Brain microvascular endothelial cell (primary cell): ENCODE measurements at regions not wholly inside any gene's neighbourhood (a gene's known extent, or its start where the extent isn't known, plus 50 kb on each side); places are given as distances from the start of the nearest gene placed in this dataset.

Experiments used
- DNase-seq: peaks from one replicate; pipeline ENCODE4 v3.0.0-alpha.2; 2020
- H3K27ac ChIP-seq: fragments of 250-450 bp; sonication (Bioruptor Pico); 2 replicates; pipeline ENCODE4 v1.5.1; 2020; ENCODE audit warnings: mild to moderate bottlenecking, moderate library complexity
- H3K27me3 ChIP-seq: fragments of 250-450 bp; sonication (Bioruptor Pico); replicated peaks from 2 replicates; pipeline ENCODE4 v1.5.1; 2020; ENCODE audit warnings: mild to moderate bottlenecking
- H3K36me3 ChIP-seq: fragments of 250-450 bp; sonication (Bioruptor Pico); replicated peaks from 2 replicates; pipeline ENCODE4 v1.5.1; 2020; ENCODE audit warnings: mild to moderate bottlenecking
- H3K4me3 ChIP-seq: 2 replicates; pipeline ENCODE4 v1.5.1; 2011; ENCODE audit warnings: low read depth, mild to moderate bottlenecking, control low read depth, low read length, moderate library complexity
- in situ Hi-C: cut with HindIII; loops from 2 replicates; pipeline ENCODE4 v1.10.0; 2017; ENCODE audit warnings: low sequenced_read_pairs, low pct_ligation_motif_present
- TF ChIP-seq, protein P1 (sequence below): IDR thresholded peaks from 2 replicates; pipeline ENCODE4 v1.5.1; 2011; ENCODE audit warnings: low read depth, mild to moderate bottlenecking, moderate library complexity, low read length, control low read depth, inconsistent platforms; ENCODE audit errors: missing control alignments

DNA sequence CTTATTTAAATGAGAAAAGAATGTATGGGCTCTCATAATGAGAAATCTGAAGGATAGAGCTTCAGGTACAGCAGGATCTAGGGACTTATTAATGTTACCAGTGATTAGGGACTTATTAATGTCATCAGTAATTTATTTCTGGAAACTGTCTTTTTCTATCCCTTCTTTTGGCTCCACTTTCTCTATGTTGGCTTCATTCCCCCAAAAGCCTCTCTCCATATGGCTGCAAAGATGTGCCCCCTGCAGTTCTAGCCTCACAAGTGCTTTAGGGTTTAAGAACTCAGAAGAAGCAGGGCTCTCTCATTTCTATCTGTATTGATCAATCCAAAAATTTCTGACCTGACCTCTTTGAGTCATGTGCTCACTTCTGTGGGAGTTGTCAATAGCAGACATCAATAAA is 480.9 kb downstream of the TXNL1 start:
- H3K4me3 ChIP-seq: no peak overlapping the region
- in situ Hi-C loops: no loop called here
- H3K27me3 ChIP-seq: no peaks in the 10 kb centered on the region
- TF ChIP-seq, protein P1, sequence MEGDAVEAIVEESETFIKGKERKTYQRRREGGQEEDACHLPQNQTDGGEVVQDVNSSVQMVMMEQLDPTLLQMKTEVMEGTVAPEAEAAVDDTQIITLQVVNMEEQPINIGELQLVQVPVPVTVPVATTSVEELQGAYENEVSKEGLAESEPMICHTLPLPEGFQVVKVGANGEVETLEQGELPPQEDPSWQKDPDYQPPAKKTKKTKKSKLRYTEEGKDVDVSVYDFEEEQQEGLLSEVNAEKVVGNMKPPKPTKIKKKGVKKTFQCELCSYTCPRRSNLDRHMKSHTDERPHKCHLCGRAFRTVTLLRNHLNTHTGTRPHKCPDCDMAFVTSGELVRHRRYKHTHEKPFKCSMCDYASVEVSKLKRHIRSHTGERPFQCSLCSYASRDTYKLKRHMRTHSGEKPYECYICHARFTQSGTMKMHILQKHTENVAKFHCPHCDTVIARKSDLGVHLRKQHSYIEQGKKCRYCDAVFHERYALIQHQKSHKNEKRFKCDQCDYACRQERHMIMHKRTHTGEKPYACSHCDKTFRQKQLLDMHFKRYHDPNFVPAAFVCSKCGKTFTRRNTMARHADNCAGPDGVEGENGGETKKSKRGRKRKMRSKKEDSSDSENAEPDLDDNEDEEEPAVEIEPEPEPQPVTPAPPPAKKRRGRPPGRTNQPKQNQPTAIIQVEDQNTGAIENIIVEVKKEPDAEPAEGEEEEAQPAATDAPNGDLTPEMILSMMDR: no peak
- no peaks in the 10 kb centered on the region for H3K36me3 ChIP-seq
- DNase-seq: no peak
- H3K27ac ChIP-seq: no peak overlapping the region

DNA sequence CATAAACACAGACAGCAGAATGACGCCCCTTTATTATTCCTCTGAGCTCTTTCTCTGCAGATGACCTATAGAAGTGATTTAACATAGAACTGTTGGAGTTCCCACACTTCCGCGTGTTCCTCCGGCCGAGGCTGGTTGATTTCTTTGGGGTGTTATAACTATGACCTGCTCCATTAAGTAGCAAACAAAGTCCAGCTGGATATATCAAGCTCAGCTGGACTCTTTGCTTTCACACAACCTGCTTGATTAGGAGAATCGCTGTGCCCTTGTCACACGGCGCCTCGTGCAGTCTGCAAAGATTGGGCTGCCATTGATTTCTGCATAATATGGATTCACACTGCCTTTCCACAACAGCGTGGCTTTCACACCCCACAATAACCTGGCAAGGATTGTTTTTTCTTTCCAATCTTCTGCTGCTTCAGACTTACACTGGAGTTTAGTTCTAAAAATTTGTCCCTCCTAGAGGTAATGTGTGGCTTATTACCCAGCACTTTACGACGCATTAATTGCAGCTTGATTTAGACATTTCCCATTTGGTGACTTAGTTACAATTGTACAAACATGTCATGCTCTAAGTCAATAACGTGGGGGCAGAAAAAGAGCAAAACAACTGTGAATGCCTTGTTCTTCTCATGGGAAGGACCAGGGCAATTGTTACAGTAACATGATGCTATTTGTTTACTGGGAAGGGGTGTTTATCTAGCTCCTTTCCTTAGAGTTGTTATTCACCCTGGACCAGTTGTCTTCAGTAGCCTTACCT is 485.7 kb downstream of the TXNL1 start:
- TF ChIP-seq, protein P1: no peak
- H3K27me3 ChIP-seq: no peaks in the 10 kb centered on the region
- no peak for DNase-seq
- no peaks in the 10 kb centered on the region for H3K36me3 ChIP-seq
- in situ Hi-C loops: no loop called here
- no peak overlapping the region for H3K27ac ChIP-seq
- no peak overlapping the region for H3K4me3 ChIP-seq

DNA sequence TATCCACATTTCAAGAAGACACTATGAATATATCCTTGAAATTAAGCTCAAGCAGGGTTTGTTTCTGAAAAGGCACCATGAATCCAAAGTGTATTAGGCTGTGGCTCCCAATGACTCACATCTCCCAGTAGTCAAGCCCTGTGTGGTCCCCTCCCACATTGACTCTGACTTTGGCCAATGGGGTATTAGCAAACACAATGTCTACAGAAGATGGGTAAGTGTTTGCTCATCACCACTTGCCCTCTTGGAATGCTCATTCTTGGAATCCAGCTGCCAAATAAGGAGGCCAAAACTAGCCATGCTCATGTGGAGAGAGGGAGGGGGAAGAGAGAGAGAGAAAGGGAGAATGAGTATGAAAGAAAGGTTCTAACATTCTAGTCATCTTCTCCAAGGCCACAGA is 490.0 kb downstream of the TXNL1 start:
- no peaks in the 10 kb centered on the region for H3K27me3 ChIP-seq
- no peak overlapping the region for H3K27ac ChIP-seq
- in situ Hi-C loops: no loop called here
- no peaks in the 10 kb centered on the region for H3K36me3 ChIP-seq
- peak; percentile 68 for DNase-seq
- no peak overlapping the region for H3K4me3 ChIP-seq
- TF ChIP-seq, protein P1: no peak

DNA sequence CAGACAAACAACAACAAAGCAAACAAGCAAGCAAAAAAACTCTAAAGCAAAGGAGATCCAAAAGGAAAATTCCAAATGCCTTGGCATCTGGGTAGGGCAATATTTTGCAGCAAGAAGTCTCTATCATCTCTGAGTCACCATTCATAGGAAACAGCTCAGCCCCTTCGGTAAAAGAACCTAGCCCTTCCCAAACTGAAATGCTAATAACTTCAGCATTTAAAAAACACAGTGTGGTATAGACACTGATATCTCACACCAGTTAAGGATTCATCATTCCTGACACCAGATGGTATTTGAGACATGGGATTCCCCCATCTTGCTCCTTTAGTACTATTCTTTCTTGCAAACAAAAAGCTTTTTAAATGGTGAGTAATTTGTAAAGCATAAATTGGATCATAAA is 491.8 kb downstream of the TXNL1 start:
- Histone ChIP-seq H3K4me3 (no peak overlapping the region), H3K36me3 (no peaks in the 10 kb centered on the region), H3K27me3 (no peaks in the 10 kb centered on the region), H3K27ac (no peak overlapping the region)
- DNase-seq: no peak
- TF ChIP-seq, protein P1: no peak
- in situ Hi-C loops: no loop called here

DNA sequence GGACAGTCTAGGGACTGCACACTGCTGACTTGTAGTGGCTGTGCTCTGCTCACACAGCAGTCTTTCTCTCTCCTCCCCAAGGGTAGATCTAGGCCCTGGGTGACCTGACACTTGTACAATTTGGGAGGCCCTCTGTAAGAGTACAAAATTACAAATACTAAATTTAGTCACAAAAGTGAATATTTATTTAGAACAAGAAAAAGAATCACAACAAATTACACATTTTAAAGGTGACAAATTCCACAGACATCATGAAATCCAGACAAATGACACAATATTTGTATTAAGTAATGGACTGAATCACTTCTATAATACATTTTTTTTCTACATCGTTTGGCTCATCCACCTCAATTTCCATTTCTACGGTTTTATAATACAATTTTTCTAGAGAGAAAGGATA is 496.4 kb downstream of the TXNL1 start:
- in situ Hi-C loops: no loop called here
- H3K4me3 ChIP-seq: no peak overlapping the region
- H3K27me3 ChIP-seq: no peaks in the 10 kb centered on the region
- no peaks in the 10 kb centered on the region for H3K36me3 ChIP-seq
- no peak overlapping the region for H3K27ac ChIP-seq
- no peak for DNase-seq
- TF ChIP-seq, protein P1: no peak

DNA sequence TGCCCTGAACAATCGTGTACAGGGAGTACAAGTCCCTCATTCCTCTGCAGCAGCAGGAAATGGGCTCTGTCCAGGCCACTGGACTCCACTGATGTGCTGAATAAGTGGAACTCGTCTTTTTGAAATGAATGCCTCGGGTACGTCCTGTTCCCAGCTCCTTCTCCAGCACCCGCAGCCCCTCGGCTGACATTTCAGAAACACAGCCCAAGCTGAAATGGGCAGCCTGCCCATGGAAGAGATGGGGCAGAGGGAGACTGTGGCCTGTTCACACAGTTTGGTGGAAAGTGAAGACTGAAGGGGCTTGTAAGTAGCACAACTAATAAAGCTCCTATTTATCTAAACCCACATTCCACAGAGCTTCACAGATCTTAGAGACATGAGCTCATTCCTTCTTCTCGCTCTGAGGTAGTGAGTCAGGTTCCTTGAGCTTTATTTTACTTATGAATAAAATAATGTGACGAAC is 498.6 kb downstream of the TXNL1 start:
- H3K36me3 ChIP-seq: no peaks in the 10 kb centered on the region
- peak overlapping the region; percentile 8 for H3K27ac ChIP-seq
- no peaks in the 10 kb centered on the region for H3K27me3 ChIP-seq
- in situ Hi-C loops: no loop called here
- DNase-seq: peak; percentile 66
- no peak overlapping the region for H3K4me3 ChIP-seq
- TF ChIP-seq, protein P1: no peak
